ENCODE measurements at regions not wholly inside any gene's neighbourhood (a gene's known extent, or its start where the extent isn't known, plus 50 kb on each side); places are given as distances from the start of the nearest gene placed in this dataset.

GRCh38 chr3:101172516-101172915, 147.9 kb downstream of the IMPG2 start:
- WGBS, 3 donors: 37 to 79% (median 50%) methylated on average over 1 of the region's 1 CpG
- H3K9me3 ChIP-seq: no peaks in the 10 kb centered on the region
- intact Hi-C loops (cut with DNase I): no loop called here
- DNase-seq (no peak), ATAC-seq (no peak)
- H3K27me3 ChIP-seq (ENCODE audit: insufficient read depth in 3 of 3, low read length in 2 of 3): no peaks in the 10 kb centered on the region
- H3K36me3 ChIP-seq (ENCODE audit: insufficient read depth in 1 of 2, low read depth in 1 of 2): no peaks in the 10 kb centered on the region
- no peaks in the 10 kb centered on the region for H3K4me1 ChIP-seq
- H3K27ac ChIP-seq: no peak overlapping the region
- H3K4me3 ChIP-seq: no peak overlapping the region
- no peak for TF ChIP-seq CTCF (IDR thresholded peaks at IDR 0.05)

GRCh38 chr3:101171681-101172191, 148.6 kb downstream of the IMPG2 start:
- Histone ChIP-seq H3K36me3 (ENCODE audit: insufficient read depth in 1 of 2, low read depth in 1 of 2) (no peaks in the 10 kb centered on the region), H3K4me1 (no peaks in the 10 kb centered on the region), H3K27me3 (ENCODE audit: insufficient read depth in 3 of 3, low read length in 2 of 3) (no peaks in the 10 kb centered on the region), H3K9me3 (no peaks in the 10 kb centered on the region), H3K27ac (no peak overlapping the region), H3K4me3 (no peak overlapping the region)
- ATAC-seq (no peak), DNase-seq (no peak)
- no peak for TF ChIP-seq CTCF (IDR thresholded peaks at IDR 0.05)
- intact Hi-C loops (cut with DNase I): no loop called here
- 89 to 94% (median 93%) methylated on average over 2 of the region's 2 CpGs for WGBS, 3 donors

- no peak overlapping the region for H3K4me3 ChIP-seq
- no peak for TF ChIP-seq CTCF (IDR thresholded peaks at IDR 0.05)
- WGBS, 3 donors: 78 to 86% (median 81%) methylated on average over 5 of the region's 5 CpGs
- H3K27me3 ChIP-seq (ENCODE audit: insufficient read depth in 3 of 3, low read length in 2 of 3): no peaks in the 10 kb centered on the region
- DNase-seq (no peak), ATAC-seq (no peak)
- H3K4me1 ChIP-seq: no peaks in the 10 kb centered on the region
- H3K27ac ChIP-seq: no peak overlapping the region
- no peaks in the 10 kb centered on the region for H3K36me3 ChIP-seq (ENCODE audit: insufficient read depth in 1 of 2, low read depth in 1 of 2)
- intact Hi-C loops (cut with DNase I): no loop called here
- no peaks in the 10 kb centered on the region for H3K9me3 ChIP-seq
Measured at GRCh38 chr3:101170806-101171558, 149.4 kb downstream of the IMPG2 start.

- Histone ChIP-seq H3K9me3 (no peaks in the 10 kb centered on the region), H3K4me3 (no peak overlapping the region), H3K4me1 (no peaks in the 10 kb centered on the region), H3K27me3 (ENCODE audit: insufficient read depth in 3 of 3, low read length in 2 of 3) (no peaks in the 10 kb centered on the region), H3K27ac (no peak overlapping the region), H3K36me3 (ENCODE audit: insufficient read depth in 1 of 2, low read depth in 1 of 2) (no peaks in the 10 kb centered on the region)
- no peak for ATAC-seq
- intact Hi-C loops (cut with DNase I): no loop called here
- 34 to 59% (median 41%) methylated on average over 8 of the region's 8 CpGs for WGBS, 3 donors
- TF ChIP-seq CTCF (IDR thresholded peaks at IDR 0.05): no peak
- DNase-seq: no peak
Measured at GRCh38 chr3:101170062-101170771, 150.2 kb downstream of the IMPG2 start.

Measured in psoas muscle (tissue), 7 donors.